H1 (cell line): ENCODE measurements at regions not wholly inside any gene's neighbourhood (a gene's known extent, or its start where the extent isn't known, plus 50 kb on each side); places are given as distances from the start of the nearest gene placed in this dataset.
"Not testable (repeated sequence)": the region's sequence is repeated elsewhere in the genome, so short reads cannot be mapped to it uniquely, and the experiment has no call there.

ENCODE experiments used
- CTCF ChIA-PET: fragments of 300-600 bp; sonication (Branson Sonifier 250); formaldehyde crosslinking; loops from one replicate; lab custom pipeline; 2021; ENCODE audit not compliant: partially characterized antibody; lab: Charles Lee
- POLR2A ChIA-PET: fragments of 300-600 bp; sonication (Branson Sonifier 250); formaldehyde crosslinking; loops from one replicate; lab custom pipeline; 2021; ENCODE audit warnings: inconsistent platforms; ENCODE audit not compliant: partially characterized antibody; lab: Charles Lee
- DNase-seq, 2 experiments: peaks; one replicate each; pipeline versions ENCODE4 v3.0.0 to v3.0.0-alpha.2; 2010 to 2022; ENCODE audit warnings: low spot score in 2 of 2, low read depth in 1 of 2, mixed read lengths in 1 of 2
- FAIRE-seq: peaks from 2 replicates; lab custom pipeline; 2011; peaks lifted over from hg19 to GRCh38; lab: Jason Lieb, UNC
- H2AFZ ChIP-seq: 2 replicates; pipeline ENCODE4 v1.8.1; 2012; ENCODE audit warnings: low read length, inconsistent platforms
- H2AK5ac ChIP-seq: 2 replicates; pipeline ENCODE4 v1.6.1; 2013; ENCODE audit warnings: low read depth, low read length
- H2BK120ac ChIP-seq: replicated peaks from 2 replicates; pipeline ENCODE3; 2013; ENCODE audit warnings: low read depth, low read length, inconsistent platforms
- H2BK12ac ChIP-seq: 2 replicates; pipeline ENCODE4 v1.6.1; 2013; ENCODE audit warnings: low read depth, low read length
- H2BK15ac ChIP-seq: 2 replicates; pipeline ENCODE4 v1.6.1; 2013; ENCODE audit warnings: low read length
- H2BK20ac ChIP-seq: 2 replicates; pipeline ENCODE4 v1.6.1; 2013; ENCODE audit warnings: low read length
- H2BK5ac ChIP-seq: 2 replicates; pipeline ENCODE4 v1.6.1; 2013; ENCODE audit warnings: low read depth, low read length
- H3K14ac ChIP-seq: 2 replicates; pipeline ENCODE4 v1.6.1; 2013; ENCODE audit warnings: inconsistent platforms; ENCODE audit not compliant: insufficient read length
- H3K18ac ChIP-seq: 2 replicates; pipeline ENCODE4 v1.6.1; 2013; ENCODE audit warnings: low read length; ENCODE audit errors: extremely low read depth
- H3K23ac ChIP-seq: 2 replicates; pipeline ENCODE4 v1.6.1; 2013; ENCODE audit warnings: inconsistent platforms; ENCODE audit not compliant: insufficient read length
- H3K23me2 ChIP-seq: 2 replicates; pipeline ENCODE4 v1.6.1; 2013; ENCODE audit warnings: low read depth, low read length
- H3K27ac ChIP-seq: 2 replicates; pipeline ENCODE4 v1.6.1; 2011; ENCODE audit warnings: low read depth, low read length, inconsistent platforms
- H3K27me3 ChIP-seq, 4 experiments: replicated peaks in 1 of 4; 1 replicate in 1 of 4; 2 replicates in 3 of 4; pipeline versions ENCODE4 v1.6.1 to v1.8.1; 2011 to 2013; ENCODE audit warnings: low read length in 3 of 4, mild to moderate bottlenecking in 3 of 4, inconsistent platforms in 2 of 4, mixed read lengths in 2 of 4, moderate library complexity in 1 of 4; ENCODE audit not compliant: control insufficient read depth in 3 of 4, insufficient read depth in 3 of 4; ENCODE audit errors: extremely low read depth in 1 of 4
- H3K36me3 ChIP-seq, 4 experiments: 2 replicates each; pipeline versions ENCODE4 v1.6.1 to v1.8.1; 2011 to 2013; ENCODE audit warnings: mild to moderate bottlenecking in 4 of 4, low read length in 3 of 4, moderate library complexity in 2 of 4, control low read depth in 1 of 4, inconsistent platforms in 1 of 4; ENCODE audit not compliant: insufficient read depth in 4 of 4, control insufficient read depth in 2 of 4
- H3K4ac ChIP-seq: replicated peaks from 2 replicates; pipeline ENCODE3; 2013; ENCODE audit warnings: low read length, low read depth, mixed read lengths, inconsistent platforms; ENCODE audit not compliant: insufficient read length
- H3K4me1 ChIP-seq, 4 experiments: replicated peaks in 1 of 4; 1 replicate in 1 of 4; 2 replicates in 3 of 4; pipeline versions ENCODE4 v1.6.1 to v1.8.1; 2011 to 2013; ENCODE audit warnings: low read length in 3 of 4, inconsistent platforms in 2 of 4, mixed read lengths in 1 of 4; ENCODE audit not compliant: insufficient read depth in 4 of 4, control insufficient read depth in 3 of 4
- H3K4me2 ChIP-seq, 2 experiments: 2 replicates each; pipeline versions ENCODE4 v1.6.1 to v1.8.1; 2011 to 2013; ENCODE audit warnings: low read depth in 2 of 2, low read length in 2 of 2, control low read depth in 1 of 2, inconsistent platforms in 1 of 2, mild to moderate bottlenecking in 1 of 2; ENCODE audit not compliant: insufficient read depth in 1 of 2
- H3K4me3 ChIP-seq, 4 experiments: fragments of 200-600, 300-600 bp in 1 of 4; sonication (generic), shearing (Covaris generic), sonication (Bioruptor Twin) in 1 of 4; 2 replicates each; pipeline versions ENCODE4 v1.5.1 to v1.8.1; 2011 to 2016; ENCODE audit warnings: low read length in 4 of 4, low read depth in 3 of 4, control low read depth in 2 of 4, inconsistent platforms in 2 of 4, mild to moderate bottlenecking in 2 of 4, mixed read lengths in 1 of 4, moderate library complexity in 1 of 4; ENCODE audit not compliant: insufficient read depth in 2 of 4; ENCODE audit errors: extremely low read depth in 1 of 4
- H3K56ac ChIP-seq: replicated peaks from 2 replicates; pipeline ENCODE3; 2013; ENCODE audit warnings: low read depth, mild to moderate bottlenecking, mixed read lengths, low read length, inconsistent platforms; ENCODE audit not compliant: insufficient read length
- H3K79me1 ChIP-seq: 2 replicates; pipeline ENCODE4 v1.6.1; 2013; ENCODE audit warnings: low read depth, low read length, control low read depth
- H3K79me2 ChIP-seq, 2 experiments: 2 replicates each; pipeline versions ENCODE4 v1.6.1 to v1.8.1; 2012 to 2013; ENCODE audit warnings: low read length in 2 of 2, mild to moderate bottlenecking in 2 of 2, inconsistent platforms in 1 of 2; ENCODE audit not compliant: insufficient read depth in 2 of 2, control insufficient read depth in 1 of 2
- H3K9ac ChIP-seq, 4 experiments: replicated peaks in 1 of 4; 1 replicate in 1 of 4; 2 replicates in 3 of 4; pipeline versions ENCODE4 v1.6.1 to v1.8.1; 2011 to 2013; ENCODE audit warnings: low read depth in 3 of 4, low read length in 3 of 4, control low read depth in 2 of 4, mild to moderate bottlenecking in 2 of 4, moderate library complexity in 2 of 4, inconsistent platforms in 1 of 4; ENCODE audit errors: extremely low read depth in 1 of 4
- H3K9me3 ChIP-seq, 2 experiments: 2 replicates each; pipeline versions ENCODE4 v1.6.1 to v1.8.1; 2012 to 2013; ENCODE audit warnings: mild to moderate bottlenecking in 2 of 2, moderate library complexity in 2 of 2, control low read depth in 1 of 2, inconsistent platforms in 1 of 2, low read depth in 1 of 2, low read length in 1 of 2, mixed read lengths in 1 of 2; ENCODE audit not compliant: insufficient read depth in 2 of 2
- H4K20me1 ChIP-seq, 2 experiments: replicated peaks in 1 of 2; 2 replicates each; pipeline versions ENCODE3 to v1.8.1; 2011 to 2013; ENCODE audit warnings: inconsistent platforms in 2 of 2, low read length in 2 of 2, mild to moderate bottlenecking in 1 of 2; ENCODE audit not compliant: insufficient read depth in 2 of 2, control insufficient read depth in 1 of 2
- H4K5ac ChIP-seq: 2 replicates; pipeline ENCODE4 v1.6.1; 2013; ENCODE audit warnings: low read length, low read depth, mixed read lengths, inconsistent platforms; ENCODE audit not compliant: insufficient read length
- H4K8ac ChIP-seq: 2 replicates; pipeline ENCODE4 v1.8.0; 2013; ENCODE audit warnings: mild to moderate bottlenecking, moderate library complexity, low read length, inconsistent platforms; ENCODE audit not compliant: insufficient read depth; ENCODE audit errors: extremely low read depth
- H4K91ac ChIP-seq: replicated peaks from 2 replicates; pipeline ENCODE3; 2013; ENCODE audit warnings: low read length, mixed read lengths, inconsistent platforms; ENCODE audit not compliant: insufficient read length
- WGBS, 2 experiments: shearing (Covaris generic) in 1 of 2; methylation state at CpG; one replicate each; pipeline versions ENCODE4 v1.1.6 to v1.1.7; 2013 to 2015; ENCODE audit warnings: low lambda C conversion rate in 2 of 2, mixed read lengths in 2 of 2, inconsistent platforms in 1 of 2, low coverage in 1 of 2, missing lambda C conversion rate in 1 of 2; ENCODE audit not compliant: insufficient replicate concordance in 2 of 2, insufficient coverage in 1 of 2, insufficient read length in 1 of 2; ENCODE audit errors: extremely low coverage in 1 of 2, missing lambda C conversion rate in 1 of 2; 5-methylcytosine and 5-hydroxymethylcytosine counted together

DNA sequence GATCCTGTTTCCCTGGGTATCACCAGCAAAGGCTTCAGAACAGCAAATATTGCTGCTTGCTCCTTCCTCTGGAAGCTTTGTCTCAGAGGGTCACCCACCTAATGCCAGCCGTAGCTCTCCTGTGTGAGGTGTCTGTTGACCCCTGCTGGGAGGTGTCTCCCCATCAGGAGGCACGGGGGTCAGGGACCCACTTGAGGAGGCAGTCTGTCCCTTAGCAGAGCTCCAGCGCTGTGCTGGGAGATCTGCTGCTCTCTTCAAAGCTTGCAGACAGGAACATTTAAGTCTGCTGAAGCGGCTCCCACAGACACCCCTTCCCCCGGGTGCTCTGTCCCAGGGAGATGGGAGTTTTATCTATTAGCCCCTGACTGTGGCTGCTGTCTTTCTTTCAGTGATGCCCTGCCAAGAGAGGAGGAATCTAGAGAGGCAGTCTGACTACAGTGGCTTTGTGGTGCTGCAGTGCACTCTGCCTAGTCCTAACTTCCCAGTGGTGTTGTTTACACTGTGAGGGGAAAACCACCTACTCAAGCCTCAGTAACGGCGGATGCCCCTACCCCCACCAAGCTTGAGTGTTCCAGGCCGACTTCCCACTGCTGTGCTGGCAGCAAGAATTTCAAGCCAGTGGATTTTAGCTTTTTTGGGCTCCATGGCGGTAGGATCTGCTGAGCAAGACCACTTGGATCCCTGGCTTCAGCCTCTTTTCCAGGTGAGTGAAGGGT, 593.1 kb upstream of the CADM2 start:
- H3K9me3 ChIP-seq, H3K4me1 ChIP-seq, H4K5ac ChIP-seq, H3K56ac ChIP-seq, H3K27ac ChIP-seq, H4K8ac ChIP-seq, H2BK12ac ChIP-seq, POLR2A ChIA-PET, H3K36me3 ChIP-seq, CTCF ChIA-PET, H3K18ac ChIP-seq, H2BK5ac ChIP-seq, H3K79me2 ChIP-seq, H3K14ac ChIP-seq, H4K91ac ChIP-seq, H3K9ac ChIP-seq, H2BK15ac ChIP-seq, H3K23ac ChIP-seq, H2BK20ac ChIP-seq, H2AK5ac ChIP-seq, H3K23me2 ChIP-seq, H2BK120ac ChIP-seq, H3K79me1 ChIP-seq, H4K20me1 ChIP-seq, H3K27me3 ChIP-seq, H3K4me2 ChIP-seq, H3K4ac ChIP-seq, H3K4me3 ChIP-seq, FAIRE-seq, DNase-seq: not testable (repeated sequence)
- peak overlapping the region; percentile 85; the same call in 1 of the 2 replicates for H2AFZ ChIP-seq
- WGBS, 2 experiments, result 94% methylated on average over 9 of the region's 9 CpGs; no CpG with 5 or more reads in 1 of the 2 experiments
